ENCODE measurements at regions not wholly inside any gene's neighbourhood (a gene's known extent, or its start where the extent isn't known, plus 50 kb on each side); places are given as distances from the start of the nearest gene placed in this dataset.
A peak's percentile ranks its signal among the peaks of the same experiment; 100 is the strongest.

- no peaks in the 10 kb centered on the region for H3F3A ChIP-seq (ENCODE audit: low read length, unreplicated experiment)
- no peaks in the 10 kb centered on the region for H4K20me1 ChIP-seq (ENCODE audit: low read length)
- H2AFZ ChIP-seq (ENCODE audit: low read length) = no peak overlapping the region
- no peak overlapping the region for H3K9ac ChIP-seq (ENCODE audit: low read length)
- H3K27me3 ChIP-seq (ENCODE audit: low read length) = peaks cover 98% of the 10 kb centered on the region
- no peaks in the 10 kb centered on the region for H3K79me2 ChIP-seq (ENCODE audit: low read length)
- no peaks in the 10 kb centered on the region for H3K4me1 ChIP-seq (ENCODE audit: insufficient read depth, low read length)
- no peak for DNase-seq
- no peak overlapping the region for H3K27ac ChIP-seq (ENCODE audit: low read length)
- H3K9me2 ChIP-seq (replicated peaks; ENCODE audit: low read length) = no peaks in the 10 kb centered on the region
- H3K4me3 ChIP-seq (ENCODE audit: low read length) = no peak overlapping the region
- no peaks in the 10 kb centered on the region for H3K36me3 ChIP-seq (ENCODE audit: low read depth, low read length)
- POLR2A ChIA-PET (ENCODE audit: unreplicated experiment) = no interaction called here
- ATAC-seq = peak; percentile 36; the same call in 1 of the 2 replicates
- no TSS peak for BruUV-seq (replicated peaks)
- TF ChIP-seq CTCF (conservative IDR thresholded peaks at IDR 0.05; ENCODE audit: low read depth, low read length) = no peak
- no peak for TF ChIP-seq EZH2phosphoT487 (IDR thresholded peaks at IDR 0.05; ENCODE audit: borderline replicate concordance, low read length)
- H3K9me3 ChIP-seq (ENCODE audit: low read length) = peaks cover under 1% of the 10 kb centered on the region; the same call in 1 of the 2 replicates
- intact Hi-C loops (cut with micrococcal nuclease) = no loop called here
- H3K4me2 ChIP-seq (ENCODE audit: low read length) = no peak overlapping the region
- CTCF ChIA-PET = interaction anchor here (0.6 kb wide), 1 partner anchor 935 kb away, joined by 3 read pairs; the partner anchor contains the start of gene DNAJC11
Observed at GRCh38 chr1:5765997-5766913, 226.0 kb downstream of the NPHP4 start.

DNA sequence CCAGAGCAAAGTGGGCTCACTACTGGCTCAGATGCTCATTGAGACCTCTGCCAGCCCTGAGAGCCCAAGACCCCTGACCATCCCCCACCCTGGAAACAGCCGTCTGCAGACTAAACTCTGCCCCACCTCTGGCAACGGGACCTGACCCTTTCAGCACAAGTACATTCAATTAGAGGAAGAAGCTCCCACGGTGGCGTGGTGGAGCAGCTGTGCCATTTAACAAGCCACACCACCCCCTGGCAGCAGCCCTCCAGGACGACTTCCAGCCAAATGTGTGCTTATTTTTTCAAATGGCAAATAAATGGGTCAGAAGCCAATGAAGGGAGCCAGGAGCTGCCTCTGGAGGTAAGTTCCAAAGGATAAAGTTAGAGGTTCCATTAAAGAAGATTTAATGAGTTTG lies 226.7 kb downstream of the NPHP4 start:
- no peaks in the 10 kb centered on the region for H3K36me3 ChIP-seq (ENCODE audit: low read depth, low read length)
- ChIA-PET CTCF (interaction anchor here (0.6 kb wide), 1 partner anchor 936 kb away, joined by 3 read pairs; the partner anchor contains the start of gene DNAJC11), POLR2A (ENCODE audit: unreplicated experiment) (no interaction called here)
- ATAC-seq (no peak), DNase-seq (no peak)
- H3K4me1 ChIP-seq (ENCODE audit: insufficient read depth, low read length) = no peaks in the 10 kb centered on the region
- H3K9ac ChIP-seq (ENCODE audit: low read length) = no peak overlapping the region
- H3F3A ChIP-seq (ENCODE audit: low read length, unreplicated experiment) = no peaks in the 10 kb centered on the region
- H2AFZ ChIP-seq (ENCODE audit: low read length) = no peak overlapping the region
- no TSS peak for BruUV-seq (replicated peaks)
- intact Hi-C loops (cut with micrococcal nuclease) = no loop called here
- no peaks in the 10 kb centered on the region for H3K9me2 ChIP-seq (replicated peaks; ENCODE audit: low read length)
- H3K4me2 ChIP-seq (ENCODE audit: low read length) = no peak overlapping the region
- H4K20me1 ChIP-seq (ENCODE audit: low read length) = no peaks in the 10 kb centered on the region
- TF ChIP-seq EZH2phosphoT487 (IDR thresholded peaks at IDR 0.05; ENCODE audit: borderline replicate concordance, low read length) = no peak
- no peak for TF ChIP-seq EZH2 (IDR thresholded peaks at IDR 0.05; ENCODE audit: low read length, unreplicated experiment)
- no peak for TF ChIP-seq CTCF (conservative IDR thresholded peaks at IDR 0.05; ENCODE audit: low read depth, low read length)
- H3K9me3 ChIP-seq (ENCODE audit: low read length) = peaks cover 8% of the 10 kb centered on the region; the same call in 1 of the 2 replicates
- peaks cover 98% of the 10 kb centered on the region for H3K27me3 ChIP-seq (ENCODE audit: low read length)
- no peaks in the 10 kb centered on the region for H3K79me2 ChIP-seq (ENCODE audit: low read length)
- H3K27ac ChIP-seq (ENCODE audit: low read length) = no peak overlapping the region
- no peak overlapping the region for H3K4me3 ChIP-seq (ENCODE audit: low read length)

DNA sequence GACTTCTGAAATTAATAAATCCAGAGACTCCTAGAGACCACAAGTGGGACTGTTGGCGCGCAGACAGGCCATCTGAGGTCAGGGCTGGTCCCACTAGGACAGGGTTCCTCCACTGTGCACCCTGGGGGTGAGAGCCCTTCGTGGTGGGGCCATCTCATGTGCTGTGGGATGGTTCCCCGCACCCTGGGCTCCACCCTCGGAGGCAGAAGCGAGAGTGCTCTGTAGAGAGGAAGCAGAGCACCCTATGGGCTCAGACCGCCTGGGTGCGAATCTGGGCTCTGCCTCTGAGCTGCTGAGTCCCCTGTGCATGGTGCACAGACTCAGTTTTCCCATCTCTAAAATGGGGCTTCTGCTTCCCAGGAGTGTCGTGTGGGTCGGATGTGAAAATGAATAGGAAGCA lies 227.3 kb downstream of the NPHP4 start:
- intact Hi-C loops (cut with micrococcal nuclease) = no loop called here
- Histone ChIP-seq H3K9me2 (replicated peaks; ENCODE audit: low read length) (no peaks in the 10 kb centered on the region), H3F3A (ENCODE audit: low read length, unreplicated experiment) (no peaks in the 10 kb centered on the region), H3K9ac (ENCODE audit: low read length) (no peak overlapping the region), H3K79me2 (ENCODE audit: low read length) (no peaks in the 10 kb centered on the region), H3K4me2 (ENCODE audit: low read length) (no peak overlapping the region), H3K36me3 (ENCODE audit: low read depth, low read length) (no peaks in the 10 kb centered on the region), H3K27ac (ENCODE audit: low read length) (no peak overlapping the region), H3K9me3 (ENCODE audit: low read length) (peaks cover 10% of the 10 kb centered on the region; the same call in 1 of the 2 replicates), H3K4me3 (ENCODE audit: low read length) (no peak overlapping the region), H3K4me1 (ENCODE audit: insufficient read depth, low read length) (no peaks in the 10 kb centered on the region), H2AFZ (ENCODE audit: low read length) (no peak overlapping the region), H4K20me1 (ENCODE audit: low read length) (no peaks in the 10 kb centered on the region), H3K27me3 (ENCODE audit: low read length) (peaks cover 98% of the 10 kb centered on the region)
- ChIA-PET CTCF (no interaction called here), POLR2A (ENCODE audit: unreplicated experiment) (no interaction called here)
- TF ChIP-seq EZH2 (IDR thresholded peaks at IDR 0.05; ENCODE audit: low read length, unreplicated experiment) (no peak), CTCF (conservative IDR thresholded peaks at IDR 0.05; ENCODE audit: low read depth, low read length) (no peak), EZH2phosphoT487 (IDR thresholded peaks at IDR 0.05; ENCODE audit: borderline replicate concordance, low read length) (no peak)
- ATAC-seq (no peak), DNase-seq (no peak)
- no TSS peak for BruUV-seq (replicated peaks)
